ENCODE measurements at regions not wholly inside any gene's neighbourhood (a gene's known extent, or its start where the extent isn't known, plus 50 kb on each side); places are given as distances from the start of the nearest gene placed in this dataset.

DNA sequence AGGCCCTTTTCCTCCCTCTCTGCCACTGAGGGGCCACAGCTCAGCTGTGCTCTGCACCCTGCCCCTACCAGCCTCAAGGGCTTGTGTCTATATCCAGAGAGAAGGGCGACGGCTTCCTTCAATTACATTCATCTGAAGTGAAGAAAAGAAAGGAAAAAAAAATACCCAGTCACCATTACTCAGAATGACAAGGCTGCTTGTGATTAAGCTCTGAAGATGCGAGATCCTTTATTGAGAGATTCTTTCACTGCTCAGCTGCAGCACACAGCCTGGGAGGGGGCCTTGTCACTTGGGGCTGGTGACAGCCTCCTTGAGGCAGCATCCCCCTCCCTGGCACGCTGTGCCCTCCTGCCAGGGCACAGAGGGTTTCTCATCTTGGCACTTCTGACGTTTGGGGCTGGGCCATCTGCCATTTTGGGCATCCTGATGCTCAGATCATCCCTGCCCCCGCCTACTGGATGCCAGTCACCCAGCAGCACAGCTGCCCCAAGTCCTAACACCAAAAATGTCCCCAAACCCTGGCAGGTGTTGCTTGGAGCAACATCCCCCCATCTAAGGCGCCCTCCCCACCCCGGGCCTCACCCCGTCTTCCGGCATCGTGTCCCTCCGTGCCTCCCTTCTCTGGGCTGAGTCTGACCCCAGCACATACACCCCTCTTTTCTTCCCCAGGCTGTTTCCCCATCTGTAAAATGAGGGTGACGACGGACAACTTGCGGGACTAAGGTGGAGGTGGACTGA is 1394.7 kb downstream of the BRD1 start:
- TF ChIP-seq, protein P1, sequence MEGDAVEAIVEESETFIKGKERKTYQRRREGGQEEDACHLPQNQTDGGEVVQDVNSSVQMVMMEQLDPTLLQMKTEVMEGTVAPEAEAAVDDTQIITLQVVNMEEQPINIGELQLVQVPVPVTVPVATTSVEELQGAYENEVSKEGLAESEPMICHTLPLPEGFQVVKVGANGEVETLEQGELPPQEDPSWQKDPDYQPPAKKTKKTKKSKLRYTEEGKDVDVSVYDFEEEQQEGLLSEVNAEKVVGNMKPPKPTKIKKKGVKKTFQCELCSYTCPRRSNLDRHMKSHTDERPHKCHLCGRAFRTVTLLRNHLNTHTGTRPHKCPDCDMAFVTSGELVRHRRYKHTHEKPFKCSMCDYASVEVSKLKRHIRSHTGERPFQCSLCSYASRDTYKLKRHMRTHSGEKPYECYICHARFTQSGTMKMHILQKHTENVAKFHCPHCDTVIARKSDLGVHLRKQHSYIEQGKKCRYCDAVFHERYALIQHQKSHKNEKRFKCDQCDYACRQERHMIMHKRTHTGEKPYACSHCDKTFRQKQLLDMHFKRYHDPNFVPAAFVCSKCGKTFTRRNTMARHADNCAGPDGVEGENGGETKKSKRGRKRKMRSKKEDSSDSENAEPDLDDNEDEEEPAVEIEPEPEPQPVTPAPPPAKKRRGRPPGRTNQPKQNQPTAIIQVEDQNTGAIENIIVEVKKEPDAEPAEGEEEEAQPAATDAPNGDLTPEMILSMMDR (IDR thresholded peaks at IDR 0.05), result no peak
- no peak for TF ChIP-seq POLR2AphosphoS5 (IDR thresholded peaks at IDR 0.05)
